Type B pancreatic cell (in vitro differentiated cells): ENCODE measurements at regions not wholly inside any gene's neighbourhood (a gene's known extent, or its start where the extent isn't known, plus 50 kb on each side); places are given as distances from the start of the nearest gene placed in this dataset.

Experiments
- DNase-seq: peaks from one replicate; pipeline ENCODE4 v3.0.0; 2021; ENCODE audit warnings: mixed read lengths; ENCODE audit not compliant: unreplicated experiment; ENCODE audit errors: extremely low spot score
- H3K27ac Mint-ChIP-seq: 2 replicates; pipeline ENCODE4 v1.8.0; 2021; ENCODE audit warnings: mild to moderate bottlenecking, mixed read lengths
- H3K27me3 Mint-ChIP-seq: 2 replicates; pipeline ENCODE4 v1.8.0; 2021; ENCODE audit warnings: mixed read lengths
- H3K36me3 Mint-ChIP-seq: 2 replicates; pipeline ENCODE4 v1.8.0; 2021; ENCODE audit warnings: mixed read lengths
- H3K4me1 Mint-ChIP-seq: one replicate; pipeline ENCODE4 v1.8.0; 2021; ENCODE audit warnings: mixed read lengths; ENCODE audit not compliant: unreplicated experiment
- H3K4me3 Mint-ChIP-seq: 2 replicates; pipeline ENCODE4 v1.8.0; 2021; ENCODE audit warnings: mild to moderate bottlenecking, mixed read lengths
- H3K9me3 Mint-ChIP-seq: 2 replicates; pipeline ENCODE4 v1.8.0; 2021; ENCODE audit warnings: mixed read lengths
- CTCF ChIP-seq: fragments of 200-600 bp; sonication (generic); conservative IDR thresholded peaks from 2 replicates; pipeline ENCODE4 v1.5.0; 2021; ENCODE audit warnings: antibody characterized with exemption, mild to moderate bottlenecking

- no peak for DNase-seq
- TF ChIP-seq CTCF = no peak
- Mint-ChIP-seq H3K4me1 (no peaks in the 10 kb centered on the region), H3K4me3 (no peak overlapping the region), H3K27me3 (no peaks in the 10 kb centered on the region), H3K36me3 (no peaks in the 10 kb centered on the region), H3K27ac (no peak overlapping the region), H3K9me3 (peaks cover 3% of the 10 kb centered on the region)
Observed at GRCh38 chr13:83815598-83815997, 66.7 kb downstream of the SLITRK1 start.

- Mint-ChIP-seq H3K4me1 (no peaks in the 10 kb centered on the region), H3K36me3 (no peaks in the 10 kb centered on the region), H3K4me3 (no peak overlapping the region), H3K27me3 (no peaks in the 10 kb centered on the region), H3K27ac (no peak overlapping the region), H3K9me3 (no peaks in the 10 kb centered on the region)
- TF ChIP-seq CTCF = no peak
- no peak for DNase-seq
Observed at GRCh38 chr13:83810136-83810535, 72.1 kb downstream of the SLITRK1 start.

- no peak overlapping the region for H3K27ac Mint-ChIP-seq
- H3K27me3 Mint-ChIP-seq = no peaks in the 10 kb centered on the region
- no peak for TF ChIP-seq CTCF
- no peaks in the 10 kb centered on the region for H3K4me1 Mint-ChIP-seq
- no peaks in the 10 kb centered on the region for H3K36me3 Mint-ChIP-seq
- H3K4me3 Mint-ChIP-seq = no peak overlapping the region
- no peak for DNase-seq
- no peaks in the 10 kb centered on the region for H3K9me3 Mint-ChIP-seq
Observed at GRCh38 chr13:83804356-83804962, 77.8 kb downstream of the SLITRK1 start.

GRCh38 chr13:83798731-83799130 is 83.5 kb downstream of the SLITRK1 start:
- H3K27me3 Mint-ChIP-seq = no peaks in the 10 kb centered on the region
- H3K27ac Mint-ChIP-seq = no peak overlapping the region
- no peaks in the 10 kb centered on the region for H3K4me1 Mint-ChIP-seq
- DNase-seq = no peak
- TF ChIP-seq CTCF = no peak
- no peaks in the 10 kb centered on the region for H3K36me3 Mint-ChIP-seq
- H3K4me3 Mint-ChIP-seq = no peak overlapping the region
- no peaks in the 10 kb centered on the region for H3K9me3 Mint-ChIP-seq

- H3K36me3 Mint-ChIP-seq = no peaks in the 10 kb centered on the region
- H3K4me1 Mint-ChIP-seq = no peaks in the 10 kb centered on the region
- H3K4me3 Mint-ChIP-seq = no peak overlapping the region
- H3K27me3 Mint-ChIP-seq = no peaks in the 10 kb centered on the region
- no peak for TF ChIP-seq CTCF
- no peak for DNase-seq
- H3K27ac Mint-ChIP-seq = no peak overlapping the region
- H3K9me3 Mint-ChIP-seq = no peaks in the 10 kb centered on the region
Observed at GRCh38 chr13:83796364-83796763, 85.9 kb downstream of the SLITRK1 start.

GRCh38 chr13:83794583-83794982 is 87.7 kb downstream of the SLITRK1 start:
- H3K36me3 Mint-ChIP-seq = no peaks in the 10 kb centered on the region
- H3K4me3 Mint-ChIP-seq = no peak overlapping the region
- no peak for TF ChIP-seq CTCF
- no peak overlapping the region for H3K27ac Mint-ChIP-seq
- H3K9me3 Mint-ChIP-seq = no peaks in the 10 kb centered on the region
- no peaks in the 10 kb centered on the region for H3K4me1 Mint-ChIP-seq
- H3K27me3 Mint-ChIP-seq = no peaks in the 10 kb centered on the region
- no peak for DNase-seq
